Lower leg skin (tissue), 3 donors: ENCODE measurements at regions not wholly inside any gene's neighbourhood (a gene's known extent, or its start where the extent isn't known, plus 50 kb on each side); places are given as distances from the start of the nearest gene placed in this dataset.

Experiments used
- CTCF ChIP-seq, 3 donors: fragments of 450-650 bp; IDR thresholded peaks; one replicate each; pipeline ENCODE4 v1.5.1; 2016; ENCODE audit warnings: antibody characterized with exemption in 3 of 3, mild to moderate bottlenecking in 3 of 3, moderate library complexity in 2 of 3
- POLR2A ChIP-seq, 2 donors: fragments of 450-650 bp; IDR thresholded peaks; one replicate each; pipeline ENCODE4 v1.6.1; 2016 to 2017; ENCODE audit warnings: antibody characterized with exemption in 2 of 2, mild to moderate bottlenecking in 1 of 2, moderate library complexity in 1 of 2

- no peak for TF ChIP-seq POLR2A (IDR thresholded peaks at IDR 0.05)
- TF ChIP-seq CTCF (IDR thresholded peaks at IDR 0.05) = no peak
These were observed 72.4 kb upstream of the NPAS2 start for GRCh38 chr2:100747551-100747950.
